GM12891 (cell line): ENCODE measurements at regions not wholly inside any gene's neighbourhood (a gene's known extent, or its start where the extent isn't known, plus 50 kb on each side); places are given as distances from the start of the nearest gene placed in this dataset.
"Not testable (repeated sequence)": the region's sequence is repeated elsewhere in the genome, so short reads cannot be mapped to it uniquely, and the experiment has no call there.

Source experiments
- DNase-seq: peaks from one replicate; pipeline ENCODE4 v3.0.0; 2011; ENCODE audit warnings: low spot score; ENCODE audit not compliant: insufficient read length
- FAIRE-seq: peaks from 2 replicates; lab custom pipeline; 2011; peaks lifted over from hg19 to GRCh38; lab: Jason Lieb, UNC
- PAX5 ChIP-seq: IDR thresholded peaks from 2 replicates; pipeline ENCODE4 v1.6.1; 2011; ENCODE audit warnings: low read length, moderate library complexity, mild to moderate bottlenecking; ENCODE audit not compliant: insufficient read depth, severe bottlenecking
- POLR2A ChIP-seq: IDR thresholded peaks from 2 replicates; pipeline ENCODE4 v1.6.1; 2011; ENCODE audit warnings: low read depth, low read length, control low read depth
- POLR2AphosphoS5 ChIP-seq: IDR thresholded peaks from 2 replicates; pipeline ENCODE4 v1.6.1; 2011; ENCODE audit warnings: low read depth, low read length, control low read depth
- POU2F2 ChIP-seq: IDR thresholded peaks from 2 replicates; pipeline ENCODE4 v1.6.1; 2011; ENCODE audit warnings: low read depth, mild to moderate bottlenecking, control low read depth, low read length, moderate library complexity
- SPI1 ChIP-seq: IDR thresholded peaks from 2 replicates; pipeline ENCODE4 v1.6.1; 2011; ENCODE audit warnings: low read depth, low read length, control low read depth
- TAF1 ChIP-seq: IDR thresholded peaks from 2 replicates; pipeline ENCODE4 v1.6.1; 2011; ENCODE audit warnings: low read depth, low read length, control low read depth

DNA sequence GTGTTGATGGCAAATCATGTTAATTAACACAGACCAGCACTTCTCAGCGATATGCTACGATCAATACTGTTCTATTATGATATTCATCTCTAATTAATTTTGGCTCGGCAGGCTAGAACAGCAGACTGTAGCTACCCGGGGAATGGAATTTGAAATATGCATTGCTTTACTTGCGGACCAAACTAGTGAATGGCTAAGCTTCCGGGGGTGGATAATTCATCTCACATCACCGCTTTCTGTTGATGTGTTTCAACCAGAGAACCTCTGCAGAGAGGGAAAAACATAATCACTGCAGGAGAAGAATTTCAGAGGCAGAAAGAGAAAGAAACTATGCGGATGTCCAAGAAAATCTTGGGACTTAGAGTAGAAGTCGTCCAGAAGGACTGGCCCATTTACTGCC, 490.9 kb downstream of the STK39 start:
- FAIRE-seq (no peak), DNase-seq (no peak)
- no peak for TF ChIP-seq POLR2AphosphoS5
- TF ChIP-seq POU2F2, result no peak
- TF ChIP-seq POLR2A, result no peak
- TF ChIP-seq SPI1, result no peak
- TF ChIP-seq PAX5, result no peak
- TF ChIP-seq TAF1, result no peak

GRCh38 chr2:167753142-167753541, 494.3 kb downstream of the STK39 start:
- DNase-seq (no peak), FAIRE-seq (no peak)
- TF ChIP-seq SPI1 (no peak), POLR2AphosphoS5 (no peak), POU2F2 (no peak), TAF1 (no peak), POLR2A (no peak), PAX5 (no peak)

DNA sequence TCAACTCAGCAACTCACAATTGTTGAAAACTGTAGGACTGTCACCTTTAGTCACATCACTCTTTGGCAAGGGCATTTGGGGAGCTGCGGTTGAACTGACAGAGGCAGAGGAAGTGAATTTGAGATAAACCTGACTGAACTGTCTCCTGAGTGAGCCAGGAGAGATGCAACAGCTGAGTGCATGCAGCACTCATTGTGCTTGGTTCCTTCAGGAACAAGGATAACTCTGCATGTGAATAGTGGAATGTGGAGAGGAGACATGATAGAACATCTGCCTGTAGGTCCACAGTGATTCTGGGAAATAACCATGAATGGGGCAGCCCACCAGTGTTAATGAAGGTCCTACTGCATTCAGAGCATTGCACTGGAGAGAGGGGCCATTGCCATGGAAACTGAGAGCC, 494.7 kb downstream of the STK39 start:
- no peak for TF ChIP-seq POLR2A
- TF ChIP-seq PAX5, result no peak
- TF ChIP-seq POLR2AphosphoS5, result no peak
- DNase-seq, result no peak
- no peak for FAIRE-seq

- TF ChIP-seq PAX5, result no peak
- TF ChIP-seq POU2F2, result no peak
- TF ChIP-seq SPI1, result no peak
- TF ChIP-seq POLR2A, result no peak
- FAIRE-seq, result no peak
Observed at GRCh38 chr2:167750675-167751074, 496.7 kb downstream of the STK39 start.

GRCh38 chr2:167749660-167750059, 497.7 kb downstream of the STK39 start:
- FAIRE-seq (no peak), DNase-seq (no peak)
- TF ChIP-seq POU2F2 (no peak), PAX5 (no peak), POLR2AphosphoS5 (no peak), SPI1 (no peak), TAF1 (no peak), POLR2A (no peak)

More at GRCh38 chr2:167750675-167751074, 496.7 kb downstream of the STK39 start:
- DNase-seq, result no peak

DNA sequence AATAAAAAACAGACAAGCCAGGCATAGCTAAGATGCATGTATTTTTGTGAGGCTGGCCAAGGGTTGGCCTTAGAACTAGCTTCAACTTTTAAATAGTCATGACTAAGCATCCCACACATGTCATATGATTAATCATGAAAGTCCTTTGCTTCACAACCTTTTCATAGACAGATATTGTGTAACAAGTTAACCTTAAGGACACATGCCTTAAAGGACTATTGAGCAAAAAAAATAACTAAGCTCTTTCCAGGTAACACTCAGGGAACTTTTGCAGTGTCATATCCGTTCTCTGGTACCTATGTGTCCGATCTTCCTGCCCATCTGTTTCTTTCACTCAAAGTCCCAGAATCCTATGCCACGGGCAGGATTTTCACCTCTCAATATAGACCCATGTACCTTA, 498.4 kb downstream of the STK39 start:
- TF ChIP-seq POU2F2, result no peak
- TF ChIP-seq PAX5, result no peak
- TF ChIP-seq POLR2A, result no peak
- no peak for TF ChIP-seq SPI1
- no peak for TF ChIP-seq TAF1
- no peak for FAIRE-seq
- no peak for DNase-seq

GRCh38 chr2:167748536-167748935, 498.9 kb downstream of the STK39 start:
- no peak for DNase-seq

GRCh38 chr2:167745667-167746066, 501.7 kb downstream of the STK39 start:
- DNase-seq (no peak), FAIRE-seq (no peak)

More at GRCh38 chr2:167748536-167748935, 498.9 kb downstream of the STK39 start:
- no peak for FAIRE-seq
- TF ChIP-seq POLR2AphosphoS5, result no peak
- TF ChIP-seq PAX5, result no peak
- TF ChIP-seq TAF1, result no peak
- TF ChIP-seq POU2F2, result no peak
- TF ChIP-seq SPI1, result no peak
- no peak for TF ChIP-seq POLR2A

DNA sequence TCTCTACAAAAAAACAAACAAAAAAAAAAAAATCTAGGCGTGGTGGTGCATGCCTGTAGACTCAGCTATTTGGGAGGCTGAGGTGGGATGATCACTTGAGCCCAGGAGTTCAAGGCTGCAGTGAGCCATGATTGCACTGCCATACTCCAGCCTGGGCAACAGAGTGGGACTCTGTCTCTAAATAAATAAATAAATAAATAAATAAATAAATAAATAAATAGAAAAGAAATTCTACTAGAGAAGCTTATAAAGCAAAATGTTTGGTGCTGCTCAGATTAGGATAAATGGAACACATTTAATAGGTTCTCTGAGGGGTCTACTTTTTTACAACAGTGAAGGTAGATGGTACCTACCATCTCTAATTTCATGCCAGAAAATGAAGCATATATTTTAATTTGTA, 507.5 kb downstream of the STK39 start:
- not testable (repeated sequence) for FAIRE-seq, DNase-seq

More at GRCh38 chr2:167745667-167746066, 501.7 kb downstream of the STK39 start:
- TF ChIP-seq POLR2A (no peak), POU2F2 (no peak), SPI1 (no peak), POLR2AphosphoS5 (no peak), TAF1 (no peak), PAX5 (no peak)

- TF ChIP-seq POLR2AphosphoS5, result no peak
- TF ChIP-seq TAF1, result no peak
- no peak for TF ChIP-seq SPI1
- no peak for TF ChIP-seq PAX5
- no peak for TF ChIP-seq POLR2A
- TF ChIP-seq POU2F2, result no peak
- peak; percentile 52 for FAIRE-seq
- DNase-seq, result no peak
Observed at GRCh38 chr2:167733747-167734146, 513.6 kb downstream of the STK39 start.
